Mesenchymal stem cell (in vitro differentiated cells and primary cell): ENCODE measurements at regions not wholly inside any gene's neighbourhood (a gene's known extent, or its start where the extent isn't known, plus 50 kb on each side); places are given as distances from the start of the nearest gene placed in this dataset.
A peak's percentile ranks its signal among the peaks of the same experiment; 100 is the strongest.

Experiments used
- DNase-seq: peaks from one replicate; pipeline ENCODE4 v3.0.0-alpha.2; 2013
- H2AFZ ChIP-seq: one replicate; pipeline ENCODE4 v1.6.1; 2013; ENCODE audit warnings: low read depth, mild to moderate bottlenecking, control low read depth, inconsistent platforms, low read length, moderate library complexity
- H2AK5ac ChIP-seq: 2 replicates; pipeline ENCODE4 v1.6.1; 2013; ENCODE audit warnings: low read length, moderate library complexity, mild to moderate bottlenecking, inconsistent platforms; ENCODE audit not compliant: severe bottlenecking
- H2BK120ac ChIP-seq: one replicate; pipeline ENCODE4 v1.6.1; 2013; ENCODE audit warnings: low read depth, mild to moderate bottlenecking, inconsistent platforms, low read length, moderate library complexity
- H2BK12ac ChIP-seq, 2 experiments: one replicate each; pipeline ENCODE4 v1.6.1; 2013; ENCODE audit warnings: inconsistent platforms in 2 of 2, low read length in 2 of 2, mild to moderate bottlenecking in 2 of 2, moderate library complexity in 2 of 2, control low read depth in 1 of 2
- H2BK15ac ChIP-seq: one replicate; pipeline ENCODE4 v1.6.1; 2013; ENCODE audit warnings: mild to moderate bottlenecking, low read depth, inconsistent platforms; ENCODE audit not compliant: poor library complexity, severe bottlenecking
- H2BK5ac ChIP-seq: 2 replicates; pipeline ENCODE4 v1.6.1; 2013; ENCODE audit warnings: low read depth, mild to moderate bottlenecking, low read length, control low read depth, inconsistent platforms; ENCODE audit not compliant: poor library complexity, severe bottlenecking
- H3K14ac ChIP-seq, 2 experiments: one replicate each; pipeline ENCODE4 v1.6.1; 2013; ENCODE audit warnings: inconsistent platforms in 2 of 2, low read length in 2 of 2, control low read depth in 1 of 2, mild to moderate bottlenecking in 1 of 2, moderate library complexity in 1 of 2
- H3K18ac ChIP-seq, 2 experiments: one replicate each; pipeline ENCODE4 v1.6.1; 2013; ENCODE audit warnings: inconsistent platforms in 2 of 2, low read length in 2 of 2, control low read depth in 1 of 2, low read depth in 1 of 2, mild to moderate bottlenecking in 1 of 2
- H3K23ac ChIP-seq, 2 experiments: one replicate each; pipeline ENCODE4 v1.6.1; 2013; ENCODE audit warnings: inconsistent platforms in 2 of 2, low read length in 2 of 2, mild to moderate bottlenecking in 2 of 2, moderate library complexity in 2 of 2, control low read depth in 1 of 2
- H3K27ac ChIP-seq: 2 replicates; pipeline ENCODE4 v1.5.1; 2013; ENCODE audit warnings: mild to moderate bottlenecking, moderate library complexity, low read length, control low read depth, inconsistent platforms; ENCODE audit not compliant: poor library complexity, severe bottlenecking
- H3K27me3 ChIP-seq, 2 experiments: 2 replicates each; pipeline versions ENCODE4 v1.6.1 to v1.7.0; 2013; ENCODE audit warnings: low read length in 2 of 2, mild to moderate bottlenecking in 2 of 2, moderate library complexity in 2 of 2, control low read depth in 1 of 2, inconsistent platforms in 1 of 2; ENCODE audit not compliant: control insufficient read depth in 1 of 2, insufficient read depth in 1 of 2
- H3K36me3 ChIP-seq, 2 experiments: 2 replicates each; pipeline versions ENCODE4 v1.6.1 to v1.7.0; 2013; ENCODE audit warnings: low read length in 2 of 2, control low read depth in 1 of 2, inconsistent platforms in 1 of 2, low read depth in 1 of 2, mild to moderate bottlenecking in 1 of 2; ENCODE audit not compliant: insufficient read depth in 2 of 2, control insufficient read depth in 1 of 2
- H3K4ac ChIP-seq, 2 experiments: one replicate each; pipeline ENCODE4 v1.6.1; 2013; ENCODE audit warnings: inconsistent platforms in 2 of 2, low read length in 2 of 2, mild to moderate bottlenecking in 2 of 2, moderate library complexity in 2 of 2, control low read depth in 1 of 2, low read depth in 1 of 2
- H3K4me1 ChIP-seq: 2 replicates; pipeline ENCODE4 v1.6.1; 2013; ENCODE audit warnings: low read depth, low read length, control low read depth; ENCODE audit not compliant: control insufficient read depth, insufficient read depth
- H3K4me2 ChIP-seq: 2 replicates; pipeline ENCODE4 v1.6.1; 2013; ENCODE audit warnings: low read length, mild to moderate bottlenecking, inconsistent platforms; ENCODE audit not compliant: poor library complexity, severe bottlenecking
- H3K4me3 ChIP-seq, 2 experiments: 2 replicates each; pipeline versions ENCODE4 v1.5.1 to v1.7.0; 2013; ENCODE audit warnings: low read length in 2 of 2, mild to moderate bottlenecking in 2 of 2, control low read depth in 1 of 2, low read depth in 1 of 2; ENCODE audit not compliant: insufficient read depth in 1 of 2
- H3K79me1 ChIP-seq: replicated peaks from 2 replicates; pipeline ENCODE4 v1.6.1; 2013; ENCODE audit warnings: mild to moderate bottlenecking, control low read depth, low read length, inconsistent platforms; ENCODE audit not compliant: poor library complexity, severe bottlenecking
- H3K9ac ChIP-seq: 2 replicates; pipeline ENCODE4 v1.7.0; 2013; ENCODE audit warnings: mild to moderate bottlenecking, low read length, moderate library complexity
- H3K9me3 ChIP-seq: 2 replicates; pipeline ENCODE4 v1.7.0; 2013; ENCODE audit warnings: mild to moderate bottlenecking, low read length; ENCODE audit not compliant: control insufficient read depth
- H4K8ac ChIP-seq: one replicate; pipeline ENCODE4 v1.6.1; 2013; ENCODE audit warnings: inconsistent platforms, mild to moderate bottlenecking, low read length, moderate library complexity
- H4K91ac ChIP-seq: one replicate; pipeline ENCODE4 v1.6.1; 2013; ENCODE audit warnings: mild to moderate bottlenecking, low read length, inconsistent platforms
- WGBS: methylation state at CpG from one replicate; pipeline ENCODE4 v1.1.7; 2013; ENCODE audit warnings: mixed read lengths; 5-methylcytosine and 5-hydroxymethylcytosine counted together

DNA sequence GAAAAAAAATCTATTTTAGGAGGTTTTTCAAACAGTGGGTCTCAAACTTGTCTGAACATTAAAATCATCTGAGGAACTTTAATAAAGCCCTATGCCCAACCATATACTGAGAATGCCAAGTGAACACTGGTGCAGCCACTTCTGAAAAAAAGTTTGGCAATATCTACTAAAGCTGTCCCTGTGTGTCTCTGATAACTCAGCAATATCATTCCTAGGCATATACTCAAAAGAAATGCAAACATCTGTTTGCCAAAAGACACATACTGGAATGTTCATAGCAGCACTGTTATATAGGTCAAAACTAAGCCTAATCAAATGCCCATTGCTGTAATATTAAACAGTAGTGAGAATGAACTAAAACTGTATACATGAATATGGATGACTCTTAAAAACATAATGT lies 74.2 kb upstream of the RGS4 start:
- Histone ChIP-seq H3K36me3 (no peaks in the 10 kb centered on the region), H2AFZ (no peak overlapping the region), H2AK5ac (no peak overlapping the region), H3K27me3 (no peaks in the 10 kb centered on the region), H2BK15ac (no peak overlapping the region), H4K8ac (no peak overlapping the region), H3K4me2 (no peak overlapping the region), H3K4me3 (no peak overlapping the region), H2BK12ac (no peak overlapping the region), H3K18ac (no peak overlapping the region), H2BK120ac (no peak overlapping the region), H3K14ac (no peak overlapping the region), H3K27ac (no peak overlapping the region), H2BK5ac (no peak overlapping the region), H3K9me3 (no peaks in the 10 kb centered on the region), H3K9ac (no peak overlapping the region), H3K79me1 (no peaks in the 10 kb centered on the region), H3K4me1 (no peaks in the 10 kb centered on the region), H3K4ac (no peak overlapping the region), H3K23ac (no peak overlapping the region), H4K91ac (no peak overlapping the region)
- DNase-seq: no peak

DNA sequence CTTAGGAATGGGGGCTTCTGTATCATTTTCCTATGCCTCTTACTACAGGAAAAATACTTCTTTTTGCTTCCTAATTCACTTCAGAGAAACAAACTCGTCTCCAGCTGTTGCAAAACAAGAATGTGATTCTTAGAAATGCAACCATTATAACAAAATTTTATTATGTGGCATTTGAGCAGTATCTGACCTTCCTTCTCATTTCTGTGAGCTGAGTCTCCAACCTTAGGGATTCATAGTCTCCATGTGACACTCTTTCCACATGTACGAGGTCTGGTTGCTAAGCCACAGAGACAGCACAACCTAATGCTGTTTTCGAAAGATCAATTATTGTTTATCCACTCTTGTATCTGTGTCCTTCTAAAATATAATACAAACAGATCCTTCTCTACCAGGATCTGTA lies 75.3 kb upstream of the RGS4 start:
- H3K36me3 ChIP-seq: no peaks in the 10 kb centered on the region
- H2BK120ac ChIP-seq: no peak overlapping the region
- H3K9ac ChIP-seq: peak overlapping the region; percentile 54
- no peak overlapping the region for H3K4me3 ChIP-seq
- H3K79me1 ChIP-seq: no peaks in the 10 kb centered on the region
- H4K8ac ChIP-seq: no peak overlapping the region
- no peak overlapping the region for H2BK15ac ChIP-seq
- 50% methylated on average over 2 of the region's 3 CpGs for WGBS
- H4K91ac ChIP-seq: no peak overlapping the region
- H3K4me1 ChIP-seq: no peaks in the 10 kb centered on the region
- no peak overlapping the region for H2AFZ ChIP-seq
- no peaks in the 10 kb centered on the region for H3K27me3 ChIP-seq
- H2BK12ac ChIP-seq: no peak overlapping the region
- H3K14ac ChIP-seq: no peak overlapping the region
- H3K27ac ChIP-seq: no peak overlapping the region
- H3K9me3 ChIP-seq: no peaks in the 10 kb centered on the region
- no peak overlapping the region for H3K4ac ChIP-seq
- H2AK5ac ChIP-seq: no peak overlapping the region
- H2BK5ac ChIP-seq: no peak overlapping the region
- no peak overlapping the region for H3K4me2 ChIP-seq
- no peak overlapping the region for H3K18ac ChIP-seq
- DNase-seq: no peak
- H3K23ac ChIP-seq: no peak overlapping the region

DNA sequence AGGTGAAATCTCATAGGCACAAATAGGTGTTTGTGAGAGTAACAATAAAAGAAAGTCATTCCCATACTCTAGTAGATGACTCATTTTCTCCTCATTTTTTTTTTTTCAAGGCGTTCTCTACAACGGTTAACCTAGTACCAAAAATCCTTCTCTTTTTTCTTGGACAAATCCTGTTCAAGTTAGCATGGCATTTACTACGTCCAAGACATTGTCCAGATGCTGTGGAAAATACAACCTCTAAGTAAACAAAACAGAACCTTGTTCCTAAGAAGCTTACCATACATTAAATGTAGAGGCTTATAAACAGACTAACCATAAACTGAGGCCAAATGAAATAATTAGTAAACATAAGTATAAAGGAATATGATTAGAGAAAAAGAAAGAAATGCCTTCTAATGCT lies 76.2 kb upstream of the RGS4 start:
- WGBS: 5% methylated on average over 3 of the region's 3 CpGs
- Histone ChIP-seq H3K27me3 (no peaks in the 10 kb centered on the region), H4K91ac (no peak overlapping the region), H3K4me1 (peaks cover 2% of the 10 kb centered on the region), H2AK5ac (no peak overlapping the region), H3K9ac (no peak overlapping the region), H2BK12ac (no peak overlapping the region), H3K79me1 (no peaks in the 10 kb centered on the region), H3K23ac (no peak overlapping the region), H3K27ac (no peak overlapping the region), H3K4me2 (no peak overlapping the region), H2BK5ac (no peak overlapping the region), H3K36me3 (no peaks in the 10 kb centered on the region), H2BK15ac (no peak overlapping the region), H3K14ac (no peak overlapping the region), H2AFZ (no peak overlapping the region), H3K18ac (no peak overlapping the region), H4K8ac (no peak overlapping the region), H3K9me3 (no peaks in the 10 kb centered on the region), H3K4me3 (no peak overlapping the region), H2BK120ac (no peak overlapping the region), H3K4ac (no peak overlapping the region)
- peak; percentile 75 for DNase-seq

DNA sequence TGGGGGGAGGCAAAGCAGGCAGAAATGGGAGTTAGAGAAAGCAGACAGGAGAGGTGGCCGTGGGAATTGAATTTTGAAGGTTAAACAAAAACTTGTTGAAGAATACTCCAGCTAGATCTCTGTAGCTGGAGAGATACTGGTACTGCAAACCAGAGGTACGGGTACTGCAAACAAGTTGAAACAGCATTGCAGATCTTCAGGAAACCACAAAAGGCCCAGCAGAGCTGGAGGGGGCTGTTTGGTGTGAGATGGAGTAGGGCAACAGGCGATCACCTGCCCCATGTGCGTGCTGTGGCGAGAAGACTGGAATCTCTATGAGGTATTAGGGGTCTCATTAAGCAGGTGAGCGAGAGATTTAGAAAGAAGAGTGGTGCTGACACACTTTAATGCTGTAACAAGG lies 77.7 kb upstream of the RGS4 start:
- Histone ChIP-seq H3K14ac (no peak overlapping the region), H4K91ac (no peak overlapping the region), H3K4me2 (no peak overlapping the region), H3K27me3 (no peaks in the 10 kb centered on the region), H4K8ac (no peak overlapping the region), H3K36me3 (no peaks in the 10 kb centered on the region), H3K9me3 (no peaks in the 10 kb centered on the region), H3K4ac (no peak overlapping the region), H3K4me1 (peaks cover 2% of the 10 kb centered on the region), H2BK5ac (no peak overlapping the region), H3K27ac (no peak overlapping the region), H3K18ac (no peak overlapping the region), H3K4me3 (no peak overlapping the region), H2AK5ac (no peak overlapping the region), H3K9ac (no peak overlapping the region), H3K23ac (no peak overlapping the region), H2BK15ac (no peak overlapping the region), H2AFZ (no peak overlapping the region), H3K79me1 (no peaks in the 10 kb centered on the region), H2BK120ac (no peak overlapping the region), H2BK12ac (peak overlapping the region in 1 of 2 experiments; percentile 69)
- no peak for DNase-seq
- WGBS: 96% methylated on average over 6 of the region's 6 CpGs
